Fibroblast of skin of back (primary cell): ENCODE measurements at regions not wholly inside any gene's neighbourhood (a gene's known extent, or its start where the extent isn't known, plus 50 kb on each side); places are given as distances from the start of the nearest gene placed in this dataset.

Experiments used
- DNase-seq: peaks from one replicate; pipeline ENCODE4 v3.0.0-alpha.2; 2013

DNA sequence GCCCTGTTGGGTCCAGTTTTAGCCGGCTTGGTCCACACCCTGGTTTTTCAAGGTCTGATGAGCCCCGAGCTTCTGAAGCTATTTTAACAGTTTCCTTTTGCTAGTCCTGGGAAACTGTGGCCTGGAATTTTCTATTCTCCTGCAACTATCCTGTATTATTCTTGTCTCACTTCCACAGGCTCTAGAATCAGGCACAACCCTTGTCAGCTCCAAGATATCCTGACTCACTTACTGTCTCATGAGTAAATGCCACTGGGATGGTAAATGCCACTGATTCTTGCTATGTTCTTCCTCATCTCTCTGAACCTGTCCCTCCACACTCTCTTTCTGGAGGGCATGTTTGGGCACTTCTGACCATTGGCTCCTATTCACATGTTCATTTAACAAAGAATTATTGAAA lies 611.5 kb upstream of the IGFBP3 start:
- DNase-seq: peak; percentile 79

DNA sequence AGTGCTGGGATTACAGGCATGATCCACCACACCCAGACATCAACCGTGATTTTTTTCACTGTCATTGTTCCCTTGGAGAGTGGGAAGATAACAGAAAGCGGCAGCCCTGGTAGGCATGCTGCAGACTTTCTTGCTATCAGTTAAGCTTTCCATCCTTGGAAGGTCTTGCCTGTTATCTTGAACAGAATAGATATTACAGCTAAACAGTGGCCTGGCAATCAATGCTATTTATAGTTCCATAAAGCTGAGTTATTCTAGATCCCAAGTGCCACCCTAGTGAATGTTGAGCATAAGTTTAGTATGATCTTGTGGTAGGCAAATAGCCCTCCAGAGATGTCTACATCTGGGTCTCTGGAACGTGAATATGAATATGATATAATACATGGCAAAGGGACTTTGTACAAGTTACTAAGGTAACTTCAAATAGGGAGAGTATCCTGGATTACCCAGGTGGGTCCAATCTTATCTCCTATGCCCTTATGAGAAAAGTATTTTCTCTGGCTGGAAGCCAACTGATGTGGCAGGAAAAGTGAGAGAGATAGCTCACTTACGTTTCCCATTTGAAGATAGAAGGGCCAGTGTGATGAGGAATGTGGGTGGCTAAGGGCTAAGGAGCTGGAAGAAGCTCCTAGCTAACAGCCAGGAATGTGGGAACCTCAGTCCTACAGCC lies 609.1 kb upstream of the IGFBP3 start:
- no peak for DNase-seq

DNA sequence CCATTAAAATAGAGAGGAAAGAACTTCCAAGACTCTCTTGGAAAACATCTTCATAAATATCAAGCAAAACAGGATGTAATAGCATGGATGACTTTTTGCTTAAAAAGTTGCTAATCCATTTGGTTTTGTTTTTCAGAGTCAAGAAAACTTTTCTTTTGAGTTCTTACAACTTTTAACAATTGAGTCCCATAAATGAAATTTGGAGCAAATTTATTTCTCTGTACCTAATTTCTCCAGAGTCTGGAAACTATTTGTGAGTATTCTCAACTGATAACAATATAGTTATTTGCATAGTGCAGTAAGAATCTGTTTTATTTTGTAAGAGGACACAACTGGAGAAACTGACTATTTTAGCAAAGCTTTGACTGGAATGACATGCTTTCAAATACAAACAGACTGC lies 606.3 kb upstream of the IGFBP3 start:
- DNase-seq: no peak

DNA sequence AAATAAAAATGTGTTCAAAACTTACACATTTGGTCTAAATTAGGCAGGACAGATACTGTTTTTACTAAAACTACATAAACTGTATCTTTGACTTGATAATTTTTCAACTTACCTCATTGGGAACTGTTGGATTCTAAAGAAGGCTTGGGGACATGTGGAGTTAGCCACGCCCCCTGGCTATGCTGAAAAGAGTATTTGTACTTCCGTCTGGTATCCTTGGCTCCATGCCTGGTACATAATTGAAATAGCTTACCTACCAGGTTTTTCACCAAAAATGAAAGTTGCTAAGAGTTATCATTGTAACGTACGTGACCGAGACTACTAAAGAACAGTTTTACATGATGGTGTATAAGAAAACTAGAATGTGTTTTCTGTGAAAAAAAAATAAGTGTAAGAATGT lies 604.8 kb upstream of the IGFBP3 start:
- no peak for DNase-seq

DNA sequence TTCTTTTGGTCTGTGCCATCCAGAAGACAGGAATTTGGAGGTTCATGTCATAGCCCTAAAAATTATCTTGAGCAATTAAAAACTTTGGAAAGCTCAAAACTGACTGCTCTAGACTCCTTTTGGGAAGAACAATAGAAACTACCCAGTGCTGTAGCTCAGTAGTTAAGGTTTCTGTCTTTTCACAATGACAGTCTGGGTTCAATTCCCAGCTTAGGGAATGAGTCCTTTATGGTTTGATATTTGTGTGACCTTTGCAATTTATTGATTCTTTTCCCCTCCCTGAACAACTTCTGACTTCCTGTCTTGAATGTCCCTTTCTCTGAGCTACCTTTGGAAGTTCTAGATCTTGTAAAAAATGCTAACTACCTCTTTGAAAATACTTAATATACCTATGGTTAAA lies 603.3 kb upstream of the IGFBP3 start:
- no peak for DNase-seq

DNA sequence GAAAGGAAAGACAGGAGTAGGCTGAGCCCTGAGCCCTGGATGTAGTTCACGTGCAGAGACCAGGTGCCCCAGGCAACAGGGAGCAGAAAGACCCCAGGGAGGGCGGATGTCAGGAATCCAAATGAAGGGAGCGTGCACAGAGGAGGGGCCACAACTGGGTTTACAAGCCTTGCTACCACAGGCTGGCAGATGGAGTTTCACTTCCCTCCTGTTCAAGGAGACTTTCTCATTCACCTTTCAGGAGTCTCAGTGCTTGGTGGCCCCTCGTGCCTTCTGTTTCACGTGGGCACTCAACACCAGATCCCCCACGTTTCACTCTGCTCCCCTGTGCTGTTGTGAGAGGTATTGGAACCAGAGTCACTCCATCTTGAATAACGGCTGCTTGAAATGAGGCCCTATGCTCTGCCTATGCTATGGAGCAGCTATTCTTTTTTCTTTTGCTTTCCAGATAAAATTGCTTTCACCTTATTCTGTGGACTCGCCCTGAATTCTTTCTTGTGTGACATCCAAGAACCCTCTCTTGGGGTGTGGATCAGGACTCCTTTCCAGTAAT lies 601.4 kb upstream of the IGFBP3 start:
- no peak for DNase-seq

DNA sequence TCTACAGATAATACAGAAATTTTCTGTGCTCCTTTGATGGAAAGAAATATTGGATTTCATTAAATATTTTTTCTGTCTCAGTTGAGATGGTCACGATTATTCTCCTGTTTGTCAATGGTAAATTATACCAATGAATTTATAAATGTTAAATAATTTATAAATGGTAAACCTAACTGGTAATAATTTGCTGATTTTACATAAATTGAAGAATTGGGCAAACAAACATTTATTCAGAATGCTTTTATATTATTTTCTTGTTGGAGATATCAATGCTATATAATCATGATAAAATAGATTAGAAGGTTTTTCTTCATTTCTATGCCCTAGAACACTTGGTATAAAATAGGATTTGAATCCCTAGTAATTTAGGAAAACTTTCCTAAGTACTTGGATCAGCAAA lies 597.6 kb upstream of the IGFBP3 start:
- DNase-seq: no peak

DNA sequence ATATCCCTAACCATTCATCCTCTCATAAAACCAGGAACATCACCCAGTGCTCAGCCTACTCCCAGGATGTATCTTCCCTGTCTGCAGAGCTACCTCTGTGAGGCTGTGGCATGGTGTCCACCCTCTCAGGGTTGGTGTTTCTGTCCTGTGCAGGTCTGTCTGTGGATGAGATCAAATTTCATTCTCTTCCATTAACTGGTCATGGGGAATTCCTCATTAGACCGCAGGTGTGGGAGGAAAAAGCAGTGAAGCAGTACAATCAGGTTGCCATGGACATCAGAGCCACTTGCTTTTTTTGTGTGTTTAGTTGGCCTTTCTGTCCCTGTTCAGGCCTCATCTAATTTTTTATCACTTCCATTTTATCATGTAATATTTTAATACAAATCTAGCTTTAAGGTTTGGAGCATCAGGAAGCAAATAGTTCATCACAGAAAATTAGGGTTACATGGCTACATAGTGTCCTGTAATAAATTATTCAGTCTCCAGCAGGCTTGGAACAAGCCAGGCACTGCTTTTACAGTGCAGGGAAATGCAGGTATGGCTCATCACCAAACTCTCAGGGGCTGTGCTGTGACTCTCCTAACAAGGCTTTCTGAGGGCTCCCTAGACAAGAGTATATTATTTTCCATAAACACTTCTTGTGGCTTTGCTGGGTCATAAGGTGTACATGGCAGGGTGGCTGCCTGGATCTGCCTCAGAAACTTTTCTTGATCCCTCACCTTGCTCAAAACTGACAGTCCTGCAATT lies 594.9 kb upstream of the IGFBP3 start:
- no peak for DNase-seq

DNA sequence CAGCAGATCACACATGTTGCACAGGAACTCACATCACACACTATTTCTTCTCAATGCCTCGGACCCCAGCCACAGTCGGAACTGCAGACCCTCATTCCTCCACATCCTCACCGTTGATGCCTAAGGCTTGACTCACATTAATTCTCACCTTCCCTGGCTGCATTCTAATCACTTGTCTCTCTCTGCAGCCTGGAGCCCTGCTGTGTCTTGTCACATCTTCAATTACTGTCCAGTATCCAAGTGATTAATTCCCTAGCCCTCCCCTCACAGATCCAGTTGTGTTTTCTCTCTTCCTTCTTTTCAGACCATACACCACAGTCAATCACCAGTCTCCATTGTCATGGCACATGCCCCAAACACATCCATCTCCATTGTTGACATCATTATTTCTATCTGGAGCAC lies 592.4 kb upstream of the IGFBP3 start:
- no peak for DNase-seq

DNA sequence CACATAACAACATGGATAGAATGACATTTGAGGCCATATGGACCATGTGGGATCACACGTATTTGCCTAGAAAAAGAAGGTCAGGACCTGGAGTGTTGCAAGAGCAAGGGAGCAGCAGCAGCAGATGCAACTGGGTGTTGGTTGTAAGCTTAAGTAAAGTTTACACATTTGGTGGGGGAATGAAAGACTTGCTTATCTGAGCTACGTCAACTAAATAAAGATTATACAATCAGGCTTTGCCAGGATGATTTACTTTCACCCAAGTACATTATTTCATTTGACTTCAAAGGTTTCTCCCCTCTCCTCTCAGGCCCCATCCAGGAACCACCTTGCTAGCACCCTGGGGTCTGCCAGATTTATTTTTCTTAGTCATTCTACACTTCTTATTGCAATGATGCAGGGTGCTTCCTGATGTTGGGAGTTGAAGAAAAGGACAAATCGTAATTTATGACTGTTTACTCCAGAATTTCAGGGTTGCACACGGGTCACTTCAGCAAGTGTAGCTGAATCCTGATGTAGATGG lies 591.9 kb upstream of the IGFBP3 start:
- DNase-seq: no peak

DNA sequence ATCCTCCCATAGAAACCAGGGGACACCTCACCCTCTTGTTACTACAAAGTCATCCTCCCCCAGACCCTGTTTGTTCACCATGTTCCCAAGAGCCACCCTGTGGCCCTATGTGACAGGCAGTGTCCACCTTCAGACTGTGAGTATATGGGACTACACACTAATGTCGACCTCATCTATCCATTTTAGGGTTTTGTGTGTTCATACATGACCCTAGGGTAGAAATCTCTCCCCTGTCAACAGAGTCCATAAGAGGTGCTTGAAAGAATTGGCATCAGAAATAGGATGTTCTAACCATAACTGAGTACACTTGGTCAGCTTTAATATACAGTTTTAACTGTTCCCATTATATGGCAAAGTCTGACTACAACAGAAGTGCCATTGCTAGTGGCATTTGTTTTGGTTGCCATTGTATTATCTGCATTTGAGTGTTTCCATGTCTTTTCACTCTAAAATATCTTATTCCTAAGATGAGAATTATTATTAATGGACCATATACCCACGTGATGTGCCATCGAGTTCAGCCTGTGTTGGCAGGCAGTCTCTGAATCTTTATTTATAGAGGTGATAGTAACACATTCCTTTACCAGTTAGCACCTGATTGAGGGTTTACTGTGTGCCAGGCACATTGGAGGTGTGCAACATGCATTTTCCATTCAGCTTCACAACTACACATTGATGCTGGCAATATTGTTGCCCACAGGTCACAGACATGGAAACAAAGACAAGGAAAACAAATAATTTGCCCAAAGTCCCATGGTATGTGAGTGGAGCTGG lies 590.6 kb upstream of the IGFBP3 start:
- DNase-seq: no peak

DNA sequence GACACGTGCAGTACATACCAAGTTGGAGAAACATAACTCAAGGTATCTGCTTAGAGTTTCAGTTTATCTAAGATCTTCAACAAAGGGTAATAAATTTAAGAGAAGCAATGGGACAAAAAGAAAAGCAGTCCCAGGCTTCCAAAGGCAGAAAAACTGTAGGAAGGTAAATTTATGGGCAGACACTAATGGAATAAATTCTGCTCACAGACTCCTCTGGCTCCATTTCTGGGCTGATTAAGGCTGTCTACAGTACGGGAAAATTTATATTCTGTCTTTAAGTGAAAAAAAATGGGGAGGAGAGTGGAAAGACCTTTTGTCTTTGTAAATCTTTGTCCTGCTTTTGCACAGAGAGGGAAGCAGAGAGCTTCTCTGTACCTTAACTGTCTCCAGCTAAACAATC lies 587.5 kb upstream of the IGFBP3 start:
- no peak for DNase-seq

DNA sequence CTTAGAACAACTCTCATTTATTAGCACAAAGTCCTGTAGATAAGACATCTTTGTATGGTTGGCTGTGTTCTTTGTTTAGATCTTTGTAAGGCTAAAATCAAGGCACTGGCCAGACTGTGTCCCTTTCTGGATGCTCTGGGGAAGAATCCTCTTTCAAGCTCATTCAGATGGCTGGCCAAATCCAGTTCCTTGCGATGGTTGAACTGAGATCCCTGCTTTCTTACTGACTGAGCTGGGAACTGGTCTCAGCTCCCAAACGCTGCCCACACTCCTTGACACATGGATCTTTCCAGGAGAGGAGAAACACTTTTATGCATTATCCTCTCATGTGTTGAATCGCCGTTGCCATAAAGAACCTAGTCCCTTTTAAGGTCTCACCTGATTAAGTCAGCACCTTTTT lies 586.5 kb upstream of the IGFBP3 start:
- DNase-seq: no peak

DNA sequence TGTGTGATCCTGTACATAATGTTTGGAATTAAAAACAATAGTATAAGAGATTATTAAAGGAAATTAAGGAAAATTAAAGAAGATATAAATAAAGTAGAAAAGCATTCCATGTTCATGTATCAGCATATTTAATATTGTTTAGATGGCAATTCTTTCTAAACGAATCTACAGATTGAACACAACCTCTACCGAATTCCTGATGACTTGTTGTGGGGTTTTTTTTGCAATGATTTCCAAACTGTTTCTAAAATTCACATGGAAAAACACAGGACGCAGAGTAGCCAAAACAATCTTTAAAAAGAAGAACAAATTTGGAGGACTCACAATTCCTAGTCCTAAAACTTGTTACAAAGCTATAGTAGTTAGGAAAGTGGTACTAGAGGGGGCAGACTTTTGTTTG lies 573.4 kb upstream of the IGFBP3 start:
- DNase-seq: peak; percentile 35

DNA sequence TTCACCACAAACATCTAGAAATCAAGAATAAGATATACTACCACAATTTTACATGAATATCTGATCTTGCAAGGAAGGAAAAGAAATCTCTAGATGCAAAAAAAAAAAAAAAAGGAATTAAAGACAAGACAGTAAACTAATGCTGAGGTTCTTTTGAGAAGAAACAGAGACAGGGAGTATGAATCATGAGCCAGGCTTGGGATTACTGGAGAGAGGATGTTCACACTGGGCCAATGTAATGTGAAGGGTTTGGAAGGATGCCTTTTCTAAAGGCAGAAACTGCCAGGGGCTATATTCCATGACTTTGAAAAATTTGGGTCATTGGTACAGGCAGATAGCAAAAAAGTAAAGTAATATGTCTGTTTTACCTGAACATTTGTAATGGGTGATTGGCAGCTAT lies 573.0 kb upstream of the IGFBP3 start:
- DNase-seq: peak; percentile 81

DNA sequence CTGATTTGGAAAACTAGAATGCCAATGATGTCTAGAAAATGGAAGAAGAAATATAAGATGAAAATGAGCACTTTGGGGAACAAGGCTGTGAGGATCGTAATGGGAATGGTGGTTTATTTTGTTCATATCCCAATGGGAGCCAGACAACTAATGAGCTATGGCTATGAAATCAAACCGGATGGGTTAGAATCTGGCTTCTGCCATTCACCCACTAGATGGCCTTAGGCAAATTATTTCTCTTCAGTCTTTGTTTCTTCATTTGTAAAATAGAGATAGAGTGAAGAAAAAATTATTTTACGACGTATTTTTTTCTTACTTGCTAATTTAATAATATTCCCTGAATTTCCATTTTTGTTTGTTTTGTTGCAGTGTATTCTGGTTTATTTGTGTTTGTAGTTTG lies 572.1 kb upstream of the IGFBP3 start:
- DNase-seq: no peak

DNA sequence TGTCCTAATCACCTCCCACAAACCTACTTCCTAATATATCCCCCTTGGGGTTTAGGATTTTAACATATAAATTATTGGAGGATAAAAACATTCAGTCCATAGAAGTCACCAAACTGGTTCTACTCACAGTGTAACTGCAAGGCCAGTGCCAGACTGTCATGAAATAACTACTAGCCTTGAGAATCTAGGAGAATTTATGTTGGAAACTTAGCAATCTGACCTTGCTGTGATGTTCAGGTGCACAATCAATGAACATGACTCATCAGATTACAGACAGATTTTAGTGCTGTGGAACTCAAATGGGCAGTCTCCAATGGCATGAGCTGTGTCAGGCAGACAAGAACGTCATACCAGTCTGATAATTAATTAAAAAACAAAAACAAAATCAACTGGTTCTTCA lies 571.4 kb upstream of the IGFBP3 start:
- no peak for DNase-seq

DNA sequence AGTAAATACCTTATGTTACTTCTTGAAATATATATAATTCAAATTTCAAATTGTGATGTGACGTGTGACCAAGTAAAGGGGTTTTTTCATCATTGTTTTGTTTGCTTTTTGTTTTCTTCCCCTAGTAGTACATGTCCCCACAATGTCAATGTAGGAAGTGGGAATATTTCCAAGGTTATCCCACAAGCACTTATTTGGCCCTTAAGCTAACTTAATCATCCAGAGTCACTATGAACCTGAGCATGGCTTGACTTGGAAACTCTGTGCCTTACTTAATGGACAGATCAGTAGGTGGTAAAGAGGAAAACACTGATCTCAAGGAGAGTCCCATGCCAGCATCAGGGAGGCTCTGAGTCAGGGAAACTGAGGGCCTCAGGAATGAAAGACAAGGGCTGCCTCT lies 569.3 kb upstream of the IGFBP3 start:
- DNase-seq: no peak

DNA sequence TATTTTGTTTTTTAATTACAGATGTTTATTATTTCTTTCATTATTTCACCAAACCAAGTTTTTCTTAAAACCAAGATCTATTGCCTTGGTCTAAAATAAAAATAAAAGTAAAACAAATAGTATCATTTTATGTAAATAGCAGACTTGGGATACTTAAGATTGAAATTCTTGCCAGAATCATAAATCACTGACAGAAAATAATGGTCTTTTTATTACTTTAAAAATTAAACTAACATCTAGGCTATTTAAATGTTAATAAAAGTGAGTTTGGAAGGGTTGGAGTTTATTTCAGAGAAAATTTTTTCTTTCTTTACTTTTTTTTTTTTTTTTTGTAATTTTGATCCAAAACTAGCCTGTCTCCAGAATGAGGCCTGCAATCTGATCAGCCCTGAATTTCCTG lies 568.0 kb upstream of the IGFBP3 start:
- no peak for DNase-seq

DNA sequence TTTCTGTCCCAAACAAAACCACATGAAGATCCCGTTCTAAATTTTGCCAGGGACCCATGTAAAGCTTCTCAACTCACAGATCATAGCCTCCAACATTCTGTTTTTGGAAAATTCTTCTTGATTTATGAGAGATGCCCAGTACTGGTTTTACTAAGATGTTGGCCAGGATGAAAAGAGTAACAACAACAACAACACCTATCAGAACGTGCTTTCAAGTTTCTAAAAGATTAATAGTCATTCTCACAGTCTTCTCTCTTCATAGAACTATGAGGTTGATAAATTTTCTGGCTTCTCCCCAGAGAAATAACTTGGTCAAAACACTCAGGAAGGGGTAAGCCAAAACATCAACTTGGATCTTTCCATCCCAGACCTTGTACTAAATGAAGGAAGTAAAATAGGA lies 567.5 kb upstream of the IGFBP3 start:
- DNase-seq: no peak

DNA sequence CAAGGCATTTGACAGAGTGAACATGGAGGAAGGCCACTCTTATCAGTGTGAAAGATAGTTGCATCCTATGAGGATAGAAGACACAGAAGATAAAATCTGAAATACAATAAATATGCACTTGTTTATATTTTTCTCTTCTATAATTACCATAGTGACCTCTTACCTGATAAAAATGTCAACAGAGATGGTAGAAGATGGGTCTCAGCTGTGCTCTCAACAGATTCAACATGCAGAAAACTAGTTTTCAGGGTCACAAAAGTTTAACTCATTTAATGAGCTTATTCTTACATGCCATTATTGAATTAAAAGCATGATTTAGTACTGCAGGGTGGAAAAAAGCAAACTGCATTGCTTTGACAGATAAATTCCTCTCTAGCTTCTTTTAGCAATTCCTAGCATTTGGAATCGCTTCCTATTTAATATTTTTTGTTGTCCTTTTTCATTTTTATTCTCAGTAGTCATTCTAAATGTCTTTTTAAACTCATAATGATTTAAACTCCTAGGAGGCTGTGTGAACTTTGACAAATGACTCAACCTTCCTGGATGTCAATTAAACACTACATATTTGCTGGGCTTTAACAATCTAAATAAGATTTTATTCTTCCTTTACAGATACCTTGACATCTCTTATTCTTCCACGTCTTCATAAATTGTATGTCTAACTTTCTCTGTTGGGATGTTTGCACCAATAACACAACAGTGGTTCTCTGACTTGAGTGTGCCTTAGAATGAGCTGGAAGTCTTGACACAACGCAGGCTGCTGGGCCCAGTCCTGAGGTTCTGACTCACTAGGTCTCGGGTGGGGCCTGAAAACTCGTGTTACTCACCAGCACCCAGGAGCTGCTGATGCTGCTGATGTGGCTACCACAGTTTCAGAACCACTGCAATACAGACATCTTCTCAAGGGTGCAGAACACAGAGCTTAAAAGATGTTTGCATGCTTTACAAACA lies 565.5 kb upstream of the IGFBP3 start:
- peak; percentile 91 for DNase-seq

DNA sequence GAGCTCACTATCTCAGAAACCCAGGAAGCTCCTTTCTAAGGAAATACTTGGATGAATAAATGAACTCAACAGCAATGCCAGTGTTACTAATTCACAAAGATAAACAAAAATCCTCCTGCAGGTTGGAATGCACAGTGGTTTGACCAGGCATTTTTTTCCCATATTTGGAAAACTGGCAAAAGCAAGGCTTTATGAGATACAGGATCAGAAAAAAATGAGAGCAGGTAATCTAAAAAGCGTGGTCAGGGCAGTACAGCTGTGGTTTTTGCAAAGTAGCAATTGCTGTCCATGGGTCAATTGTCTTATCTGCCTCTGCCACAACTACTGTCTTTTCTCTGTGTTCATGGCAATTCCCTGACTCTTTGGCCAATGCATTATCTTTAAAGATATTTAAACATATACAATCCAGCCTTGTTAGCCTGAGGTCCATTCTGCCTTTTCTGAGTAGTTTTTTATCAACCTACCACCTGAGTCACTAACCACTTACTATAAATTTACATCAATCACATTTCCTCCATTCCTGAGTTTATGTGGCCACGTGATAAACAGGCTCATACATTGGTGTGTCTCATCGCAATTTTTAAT lies 564.5 kb upstream of the IGFBP3 start:
- DNase-seq: peak; percentile 79
